Endometrium (tissue), 2 donors: ENCODE measurements at regions not wholly inside any gene's neighbourhood (a gene's known extent, or its start where the extent isn't known, plus 50 kb on each side); places are given as distances from the start of the nearest gene placed in this dataset.
"Not testable (repeated sequence)": the region's sequence is repeated elsewhere in the genome, so short reads cannot be mapped to it uniquely, and the experiment has no call there.

ENCODE experiments used
- FAIRE-seq: peaks from 2 replicates; lab custom pipeline; 2012; peaks lifted over from hg19 to GRCh38; lab: Jason Lieb, UNC
- donor health status: control.
- donor health status: control.

GRCh38 chr17:31678431-31678830, 180.6 kb downstream of the COPRS start:
- no peak for FAIRE-seq

- no peak for FAIRE-seq
Observed at GRCh38 chr17:31677681-31678080, 181.4 kb downstream of the COPRS start.

- FAIRE-seq = no peak
Observed at GRCh38 chr17:31677036-31677435, 182.0 kb downstream of the COPRS start.

GRCh38 chr17:31675392-31675791, 183.7 kb downstream of the COPRS start:
- FAIRE-seq = not testable (repeated sequence)

- no peak for FAIRE-seq
Observed at GRCh38 chr17:31674717-31675349, 184.2 kb downstream of the COPRS start.

DNA sequence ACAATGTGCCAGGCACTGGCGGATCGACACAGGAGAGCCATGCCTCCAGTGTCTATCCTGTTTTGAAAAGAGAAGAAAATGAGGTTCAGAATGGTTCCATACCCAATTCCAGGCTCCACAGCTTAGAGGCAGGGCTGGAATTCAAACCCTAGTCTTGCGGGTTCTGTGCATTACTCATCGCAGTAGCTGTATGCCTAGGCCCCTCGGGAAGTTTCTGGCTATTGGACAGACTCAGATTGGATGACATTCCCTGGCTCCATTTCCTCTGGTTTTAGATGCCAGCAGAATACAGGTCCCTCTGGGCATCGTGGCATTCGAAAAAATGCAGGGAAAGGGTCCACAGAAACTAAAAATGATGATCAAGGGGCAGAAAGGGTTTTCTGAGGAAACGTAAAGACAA, 184.7 kb downstream of the COPRS start:
- FAIRE-seq = no peak

GRCh38 chr17:31673076-31673475, 186.0 kb downstream of the COPRS start:
- no peak for FAIRE-seq

DNA sequence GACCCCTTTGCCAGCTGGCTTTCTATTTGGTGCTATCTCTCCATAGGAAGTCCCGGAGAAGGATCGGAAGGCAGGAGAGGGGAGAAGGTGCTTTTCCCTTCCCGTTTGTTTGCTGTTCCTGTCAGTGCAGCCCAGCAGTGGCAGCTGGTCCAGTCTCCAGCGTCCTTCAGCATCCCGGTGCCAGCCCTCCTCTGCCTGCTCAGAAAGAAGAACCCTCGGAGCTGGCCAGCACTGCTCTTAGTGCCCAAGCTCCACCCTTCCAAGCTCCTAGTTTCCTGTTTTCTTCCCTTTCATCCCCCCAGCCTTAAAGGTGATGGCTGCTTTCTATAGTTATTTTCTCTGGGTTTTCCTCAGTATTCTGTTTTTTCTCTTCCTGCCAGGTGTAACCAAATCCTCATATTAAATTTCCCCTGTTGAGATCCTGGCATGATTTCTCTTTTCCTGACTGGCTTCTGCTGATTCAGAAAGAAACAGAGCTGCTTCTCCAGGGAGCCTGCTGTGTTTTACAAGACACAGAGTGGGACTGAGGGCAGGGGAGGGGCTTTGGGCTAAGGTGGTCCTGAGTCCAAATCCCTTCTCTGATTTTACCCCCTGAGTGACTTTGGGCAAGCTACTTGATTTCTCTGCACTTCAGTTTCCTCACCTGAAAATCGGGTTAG, 186.8 kb downstream of the COPRS start:
- FAIRE-seq = no peak

DNA sequence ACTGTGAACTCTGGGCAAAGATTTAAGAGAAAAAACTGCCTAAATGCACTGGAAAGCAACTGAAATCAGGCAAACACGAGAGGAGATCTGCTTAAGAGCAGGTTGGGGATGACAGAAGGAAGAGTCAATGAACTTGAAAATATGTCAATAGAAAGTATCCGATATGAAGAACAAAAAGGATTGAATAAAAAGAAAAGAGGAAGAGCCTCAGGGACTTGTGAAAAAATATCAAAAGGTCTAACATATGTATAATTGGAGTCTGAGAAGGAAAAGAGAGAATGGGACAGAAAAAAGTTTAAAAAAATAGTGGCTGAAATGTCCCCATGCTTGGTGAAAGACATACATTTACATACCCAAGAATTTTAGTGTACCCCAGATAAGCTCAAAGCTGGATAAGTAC, 195.5 kb downstream of the COPRS start:
- no peak for FAIRE-seq

GRCh38 chr17:31660684-31661083, 198.4 kb downstream of the COPRS start:
- FAIRE-seq = no peak

- no peak for FAIRE-seq
Observed at GRCh38 chr17:31657876-31658275, 201.2 kb downstream of the COPRS start.

- no peak for FAIRE-seq
Observed at GRCh38 chr17:31654936-31655335, 204.1 kb downstream of the COPRS start.

- FAIRE-seq = no peak
Observed at GRCh38 chr17:31653691-31654090, 205.4 kb downstream of the COPRS start.

DNA sequence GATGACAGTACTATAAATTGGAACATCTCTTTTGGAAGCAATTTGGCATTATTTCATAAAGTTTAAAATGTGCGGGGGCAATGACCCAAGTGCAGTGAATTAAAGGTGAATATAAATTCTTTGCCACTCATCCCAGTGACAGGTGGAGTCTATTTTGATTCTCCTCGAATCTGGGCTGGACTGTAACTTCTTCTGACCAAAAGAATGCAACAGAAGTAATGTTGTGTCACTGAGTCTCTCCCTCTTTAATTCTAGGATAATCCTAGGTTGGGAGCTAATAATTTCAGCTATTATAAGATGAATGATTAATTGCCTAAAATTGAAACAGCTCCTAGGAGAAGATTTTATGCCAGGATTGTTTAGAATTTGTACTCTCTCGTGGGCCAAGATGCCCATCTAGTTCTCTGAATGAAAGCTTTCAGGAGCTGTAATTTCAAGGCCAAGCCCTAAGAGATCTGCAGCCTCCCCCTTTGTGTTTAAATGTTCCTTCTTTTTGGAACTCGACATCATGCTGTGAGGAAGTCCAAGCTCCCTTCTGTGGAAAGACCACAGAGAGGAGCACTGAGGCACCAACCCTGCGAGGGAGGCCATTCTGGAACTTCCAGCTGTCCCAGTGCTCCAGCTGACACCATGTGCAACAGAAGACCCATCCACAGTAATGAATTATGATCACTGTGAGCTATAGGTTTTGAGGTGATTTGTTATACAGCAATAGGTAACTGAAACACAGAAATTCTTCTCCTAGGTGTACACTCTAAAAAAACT, 208.1 kb downstream of the COPRS start:
- FAIRE-seq = no peak

DNA sequence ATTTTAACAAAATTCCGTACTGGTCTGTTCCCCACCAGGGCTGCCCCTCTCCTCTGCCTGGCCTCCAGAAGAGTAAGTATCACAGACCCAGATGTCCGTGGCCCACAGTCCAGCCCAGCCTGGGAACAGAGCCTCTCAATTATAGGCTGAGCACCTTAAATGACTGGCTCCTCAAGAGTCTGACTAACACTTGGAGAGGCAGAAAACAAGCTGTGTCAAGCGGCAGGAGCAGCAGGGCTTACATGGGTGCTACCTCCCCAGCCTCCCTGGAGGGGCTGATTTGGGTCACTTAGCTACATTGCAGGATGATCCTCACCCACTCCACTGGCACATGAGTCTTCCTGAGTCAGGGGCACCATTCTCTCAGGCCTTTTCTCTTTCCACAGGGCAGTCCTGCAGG, 209.7 kb downstream of the COPRS start:
- no peak for FAIRE-seq

- no peak for FAIRE-seq
Observed at GRCh38 chr17:31647661-31648060, 211.4 kb downstream of the COPRS start.

DNA sequence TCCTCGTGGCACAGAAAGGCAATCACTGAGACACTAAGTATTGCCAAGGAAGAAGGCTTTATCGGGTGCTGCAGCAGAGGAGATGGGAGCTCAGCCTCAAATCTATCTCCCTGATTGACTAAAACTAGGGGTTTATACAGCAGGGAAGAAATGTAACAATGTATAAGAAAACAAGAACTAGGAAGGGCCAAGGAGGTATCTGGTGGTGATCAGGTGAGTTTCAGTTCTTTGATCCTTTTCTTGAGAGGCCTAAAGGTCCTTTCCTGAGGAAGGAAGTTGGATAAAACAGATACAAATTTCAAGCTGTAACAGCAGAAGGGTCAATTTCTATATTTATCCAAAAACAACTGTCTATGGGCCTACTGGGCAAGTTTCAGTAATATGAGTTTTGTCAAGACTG, 212.4 kb downstream of the COPRS start:
- FAIRE-seq = no peak

- no peak for FAIRE-seq
Observed at GRCh38 chr17:31645351-31645750, 213.7 kb downstream of the COPRS start.

DNA sequence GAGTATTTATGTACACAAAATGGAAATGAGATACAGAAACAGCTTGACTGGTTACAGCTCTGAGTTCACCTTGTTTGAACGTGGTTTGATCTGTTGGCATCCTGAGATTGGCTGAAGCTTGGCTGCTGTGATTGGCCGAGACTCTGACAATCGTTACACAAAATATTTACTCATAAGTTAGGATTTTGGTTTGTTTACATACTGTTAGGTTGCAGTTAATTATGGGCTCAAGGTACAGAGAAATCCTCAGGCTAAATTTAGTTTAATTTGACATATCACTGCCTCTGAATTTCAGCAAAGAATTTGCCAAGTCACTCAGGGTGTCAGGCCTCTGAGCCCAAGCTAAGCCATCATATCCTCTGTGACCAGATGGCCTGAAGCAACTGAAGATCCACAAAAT, 227.3 kb downstream of the COPRS start:
- FAIRE-seq = no peak

- FAIRE-seq = not testable (repeated sequence)
Observed at GRCh38 chr17:31630866-31631265, 228.2 kb downstream of the COPRS start.

- no peak for FAIRE-seq
Observed at GRCh38 chr17:31629696-31630470, 229.2 kb downstream of the COPRS start.

DNA sequence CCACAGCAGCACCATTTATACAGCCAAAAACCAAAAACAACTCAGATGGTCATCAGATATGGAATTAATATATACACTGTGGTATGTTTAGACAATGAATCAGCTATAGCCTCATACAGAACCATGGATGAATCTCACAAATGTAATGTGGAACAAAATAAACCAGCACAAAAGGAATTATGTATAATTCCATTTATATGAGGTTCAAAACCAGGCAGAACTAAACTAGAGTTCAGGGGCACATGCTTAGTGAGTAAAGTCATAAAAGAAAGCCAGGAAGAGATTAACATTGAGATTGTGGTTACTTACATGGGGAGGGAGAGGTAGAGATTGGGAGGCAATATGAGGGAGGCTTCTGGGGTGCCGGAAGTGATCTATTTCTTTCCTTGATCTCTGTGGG, 231.1 kb downstream of the COPRS start:
- FAIRE-seq = no peak

DNA sequence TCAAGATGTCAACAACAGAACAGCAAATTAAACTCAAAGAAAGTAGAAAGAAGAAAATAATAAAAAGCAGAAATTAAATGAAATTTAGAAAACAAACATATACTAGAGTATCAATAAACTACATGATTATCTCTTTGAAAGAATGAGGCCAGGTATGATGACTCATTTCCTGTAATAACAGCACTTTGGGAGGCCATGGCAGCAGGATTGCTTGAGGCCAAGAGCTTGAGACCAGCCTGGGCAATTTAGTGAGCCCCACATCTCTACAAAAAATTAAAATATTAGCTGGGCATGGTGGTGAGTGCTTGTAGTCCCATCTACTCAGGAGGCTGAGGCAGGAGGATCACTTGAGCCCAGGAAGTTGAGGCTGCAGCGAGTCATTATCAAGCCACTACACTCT, 232.5 kb downstream of the RAB11FIP4 start:
- FAIRE-seq = no peak
